Stomach (tissue), 4 donors: ENCODE measurements at regions not wholly inside any gene's neighbourhood (a gene's known extent, or its start where the extent isn't known, plus 50 kb on each side); places are given as distances from the start of the nearest gene placed in this dataset.

Experiments used
- EP300 ChIP-seq: sonication (generic); formaldehyde crosslinking; IDR thresholded peaks from one replicate; pipeline ENCODE4 v1.6.1; 2017; ENCODE audit warnings: antibody characterized with exemption
- POLR2A ChIP-seq, 4 donors: fragments of 450-650 bp; IDR thresholded peaks; one replicate each; pipeline ENCODE4 v1.6.1; 2016; ENCODE audit warnings: antibody characterized with exemption in 4 of 4, control low read depth in 2 of 4, mild to moderate bottlenecking in 1 of 4, moderate library complexity in 1 of 4
- POLR2AphosphoS5 ChIP-seq, 3 donors: sonication (generic); formaldehyde crosslinking; IDR thresholded peaks; one replicate each; pipeline ENCODE4 v1.6.1; 2016; ENCODE audit warnings: antibody characterized with exemption in 3 of 3
- TF ChIP-seq, protein P1 (sequence below), 7 experiments: fragments of 450-650 bp in 4 of 7; fragments of 200-600 bp in 3 of 7; sonication (generic) in 3 of 7; IDR thresholded peaks; one replicate each; pipeline ENCODE4 v1.5.1; 2016 to 2019; ENCODE audit warnings: antibody characterized with exemption in 7 of 7, control low read depth in 2 of 7, mild to moderate bottlenecking in 1 of 7

DNA sequence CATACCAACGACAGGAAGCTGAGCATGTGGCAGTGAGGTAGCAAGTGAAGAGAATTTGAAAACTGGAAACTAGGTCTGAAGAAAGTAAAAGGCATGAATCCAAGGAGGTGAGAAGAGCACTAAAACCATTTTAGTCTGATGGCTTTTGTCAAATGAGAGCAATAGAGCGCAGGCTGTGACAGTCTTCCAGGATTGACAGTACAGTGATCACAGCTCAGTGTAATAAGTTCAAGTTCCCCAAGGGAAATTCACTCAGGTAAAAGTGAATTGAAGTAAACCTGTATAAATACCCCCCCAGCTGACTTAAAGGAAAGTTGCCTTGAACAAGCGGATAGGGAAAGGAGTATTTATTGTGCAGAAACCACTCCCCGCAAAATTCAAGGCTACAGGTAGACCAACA, 224.2 kb upstream of the CRBN start:
- TF ChIP-seq, protein P1, sequence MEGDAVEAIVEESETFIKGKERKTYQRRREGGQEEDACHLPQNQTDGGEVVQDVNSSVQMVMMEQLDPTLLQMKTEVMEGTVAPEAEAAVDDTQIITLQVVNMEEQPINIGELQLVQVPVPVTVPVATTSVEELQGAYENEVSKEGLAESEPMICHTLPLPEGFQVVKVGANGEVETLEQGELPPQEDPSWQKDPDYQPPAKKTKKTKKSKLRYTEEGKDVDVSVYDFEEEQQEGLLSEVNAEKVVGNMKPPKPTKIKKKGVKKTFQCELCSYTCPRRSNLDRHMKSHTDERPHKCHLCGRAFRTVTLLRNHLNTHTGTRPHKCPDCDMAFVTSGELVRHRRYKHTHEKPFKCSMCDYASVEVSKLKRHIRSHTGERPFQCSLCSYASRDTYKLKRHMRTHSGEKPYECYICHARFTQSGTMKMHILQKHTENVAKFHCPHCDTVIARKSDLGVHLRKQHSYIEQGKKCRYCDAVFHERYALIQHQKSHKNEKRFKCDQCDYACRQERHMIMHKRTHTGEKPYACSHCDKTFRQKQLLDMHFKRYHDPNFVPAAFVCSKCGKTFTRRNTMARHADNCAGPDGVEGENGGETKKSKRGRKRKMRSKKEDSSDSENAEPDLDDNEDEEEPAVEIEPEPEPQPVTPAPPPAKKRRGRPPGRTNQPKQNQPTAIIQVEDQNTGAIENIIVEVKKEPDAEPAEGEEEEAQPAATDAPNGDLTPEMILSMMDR (IDR thresholded peaks at IDR 0.05) = no peak
- TF ChIP-seq POLR2A (IDR thresholded peaks at IDR 0.05) = no peak
- TF ChIP-seq POLR2AphosphoS5 (IDR thresholded peaks at IDR 0.05) = no peak
- no peak for TF ChIP-seq EP300
